Neural progenitor cell (in vitro differentiated cells): ENCODE measurements at regions not wholly inside any gene's neighbourhood (a gene's known extent, or its start where the extent isn't known, plus 50 kb on each side); places are given as distances from the start of the nearest gene placed in this dataset.

Experiments
- CTCF ChIP-seq: fragments of 200-600 bp; sonication (generic); IDR thresholded peaks from 2 replicates; pipeline ENCODE4 v1.5.1; 2017; ENCODE audit warnings: antibody characterized with exemption, mild to moderate bottlenecking
- EZH2 ChIP-seq: fragments of 200-600 bp; sonication (generic); IDR thresholded peaks from 2 replicates; pipeline ENCODE4 v1.6.1; 2017; ENCODE audit warnings: antibody characterized with exemption, mild to moderate bottlenecking, moderate library complexity
- EZH2phosphoT487 ChIP-seq: fragments of 200-600 bp; sonication (generic); IDR thresholded peaks from 2 replicates; pipeline ENCODE4 v1.6.1; 2017; ENCODE audit warnings: antibody characterized with exemption

DNA sequence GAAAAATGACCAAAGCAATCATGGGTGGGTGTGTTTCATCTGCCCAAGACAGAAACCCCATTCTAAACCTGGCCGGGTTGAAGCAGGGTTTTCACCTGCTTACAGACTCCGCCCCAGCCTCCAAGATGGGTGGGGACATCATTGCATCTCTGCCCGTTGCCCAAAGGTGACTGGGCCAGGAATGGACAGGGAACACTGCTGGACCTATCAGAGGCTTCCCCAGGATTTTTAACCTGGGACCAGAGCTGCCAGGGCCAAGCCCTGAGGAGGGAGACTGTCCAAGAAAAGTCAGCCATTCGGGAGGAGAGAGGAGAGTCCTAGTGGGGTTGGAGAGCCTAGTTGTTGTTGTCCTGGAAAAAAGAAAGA is 109.7 kb upstream of the ALDH1A3 start:
- no peak for TF ChIP-seq CTCF
- no peak for TF ChIP-seq EZH2phosphoT487
- no peak for TF ChIP-seq EZH2
